ENCODE measurements at regions not wholly inside any gene's neighbourhood (a gene's known extent, or its start where the extent isn't known, plus 50 kb on each side); places are given as distances from the start of the nearest gene placed in this dataset.

- no peak for DNase-seq (ENCODE audit: low read depth)
Measured at GRCh38 chr1:229993060-229993459, 74.0 kb upstream of the GALNT2 start.

- no peak for DNase-seq (ENCODE audit: low read depth)
Measured at GRCh38 chr1:229993894-229994293, 73.1 kb upstream of the GALNT2 start.

GRCh38 chr1:229999004-229999670, 67.9 kb upstream of the GALNT2 start:
- DNase-seq (ENCODE audit: low read depth) = no peak

GRCh38 chr1:230000493-230001184, 66.4 kb upstream of the GALNT2 start:
- DNase-seq (ENCODE audit: low read depth) = no peak

- DNase-seq (ENCODE audit: low read depth) = no peak
Measured at GRCh38 chr1:230002164-230002803, 64.8 kb upstream of the GALNT2 start.

GRCh38 chr1:230003409-230003808, 63.6 kb upstream of the GALNT2 start:
- DNase-seq (ENCODE audit: low read depth) = no peak

GRCh38 chr1:230005040-230005439, 62.0 kb upstream of the GALNT2 start:
- DNase-seq (ENCODE audit: low read depth) = no peak

GRCh38 chr1:230008721-230009120, 58.3 kb upstream of the GALNT2 start:
- DNase-seq (ENCODE audit: low read depth) = no peak

GRCh38 chr1:230009611-230010313, 57.3 kb upstream of the GALNT2 start:
- no peak for DNase-seq (ENCODE audit: low read depth)

- no peak for DNase-seq (ENCODE audit: low read depth)
Measured at GRCh38 chr1:230010603-230011332, 56.3 kb upstream of the GALNT2 start.

- DNase-seq (ENCODE audit: low read depth) = no peak
Measured at GRCh38 chr1:230011333-230012092, 55.5 kb upstream of the GALNT2 start.

GRCh38 chr1:230012093-230012393, 55.0 kb upstream of the GALNT2 start:
- no peak for DNase-seq (ENCODE audit: low read depth)

GRCh38 chr1:230012741-230013140, 54.3 kb upstream of the GALNT2 start:
- no peak for DNase-seq (ENCODE audit: low read depth)

- DNase-seq (ENCODE audit: low read depth) = no peak
Measured at GRCh38 chr1:230016159-230016558, 50.9 kb upstream of the GALNT2 start.
